GM12892 (cell line): ENCODE measurements at regions not wholly inside any gene's neighbourhood (a gene's known extent, or its start where the extent isn't known, plus 50 kb on each side); places are given as distances from the start of the nearest gene placed in this dataset.

Experiments
- POLR2A ChIP-seq: IDR thresholded peaks from 2 replicates; pipeline ENCODE4 v1.6.1; 2011; ENCODE audit warnings: low read depth, low read length, control low read depth
- POLR2AphosphoS5 ChIP-seq: IDR thresholded peaks from 2 replicates; pipeline ENCODE4 v1.6.1; 2011; ENCODE audit warnings: low read depth, low read length, control low read depth

DNA sequence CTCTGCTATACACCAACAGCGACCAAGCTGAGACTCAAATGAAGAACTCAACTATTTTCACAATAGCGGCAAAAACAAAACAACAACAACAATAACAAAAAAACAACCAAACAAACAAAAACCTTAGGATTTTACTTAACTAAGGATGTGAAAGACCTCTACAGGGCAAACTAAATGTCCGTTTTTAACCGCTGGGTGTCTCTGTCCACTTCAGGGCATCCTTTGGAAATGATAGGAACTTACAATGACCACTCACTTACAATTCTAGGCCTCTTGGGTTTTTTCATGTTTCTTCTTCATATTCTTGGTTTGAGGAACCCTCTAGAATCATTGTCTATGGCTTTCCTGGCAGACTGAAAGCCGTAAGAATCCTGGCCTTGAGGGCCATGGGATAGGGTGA lies 134.0 kb upstream of the FAM78B start:
- TF ChIP-seq POLR2AphosphoS5 (no peak), POLR2A (no peak)
